ENCODE measurements at regions not wholly inside any gene's neighbourhood (a gene's known extent, or its start where the extent isn't known, plus 50 kb on each side); places are given as distances from the start of the nearest gene placed in this dataset.

DNA sequence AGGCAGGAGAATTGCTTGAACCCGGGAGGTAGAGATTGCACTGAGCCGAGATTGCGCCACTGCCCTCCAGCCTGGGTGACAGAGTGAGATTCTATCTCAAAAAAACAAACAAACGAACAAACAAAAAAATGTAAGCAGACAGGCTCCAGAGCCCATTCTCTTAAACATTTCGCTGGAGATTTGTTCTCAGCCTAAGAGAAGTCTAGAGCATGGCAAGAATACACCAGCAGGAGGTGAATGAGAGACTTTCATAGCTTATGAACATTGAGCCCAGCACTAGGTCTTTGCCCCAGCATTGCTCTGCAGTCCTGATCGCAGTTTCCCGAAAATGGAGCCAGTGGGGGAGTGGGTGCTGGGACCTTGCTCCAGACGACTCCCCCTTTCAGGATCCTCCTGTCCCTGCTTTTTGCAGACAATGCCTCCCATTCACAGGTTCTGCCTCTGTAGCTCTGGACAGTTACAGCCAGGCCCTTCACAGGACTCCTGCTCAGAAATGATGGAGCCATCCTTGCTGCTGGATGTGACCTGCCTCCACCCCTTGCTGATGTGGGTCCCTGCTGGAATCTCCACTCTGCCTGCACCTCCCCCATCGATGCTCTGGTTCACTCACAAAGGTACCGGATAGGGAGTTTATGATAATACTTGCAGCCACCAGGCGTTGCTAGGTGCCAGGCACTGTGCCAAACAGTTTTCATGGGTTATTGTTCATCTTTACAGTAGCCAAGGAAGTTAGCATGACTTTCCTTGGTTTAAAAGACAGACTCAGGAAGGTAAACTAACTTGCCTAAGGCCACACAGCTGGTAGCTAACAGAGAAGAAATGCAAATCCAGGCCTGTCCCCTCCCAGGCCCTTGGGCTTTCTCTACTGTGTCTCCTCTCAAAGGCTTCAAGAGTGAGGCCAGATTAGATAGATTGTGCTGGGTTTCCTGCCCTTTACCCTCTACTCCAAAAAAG, 329.7 kb upstream of the TLE3 start:
- no peak for TF ChIP-seq POLR2A (IDR thresholded peaks at IDR 0.05; ENCODE audit: extremely low read depth, insufficient read length)
- no peak for TF ChIP-seq CTCF (IDR thresholded peaks at IDR 0.05; ENCODE audit: low read depth, low read length)
